ENCODE measurements at regions not wholly inside any gene's neighbourhood (a gene's known extent, or its start where the extent isn't known, plus 50 kb on each side); places are given as distances from the start of the nearest gene placed in this dataset.
A peak's percentile ranks its signal among the peaks of the same experiment; 100 is the strongest.

- no peak overlapping the region for H3K4me3 ChIP-seq (ENCODE audit: control insufficient read depth, low read depth, low read length)
- peak; percentile 2 for DNase-seq (ENCODE audit: low read depth)
- TF ChIP-seq, protein P1, sequence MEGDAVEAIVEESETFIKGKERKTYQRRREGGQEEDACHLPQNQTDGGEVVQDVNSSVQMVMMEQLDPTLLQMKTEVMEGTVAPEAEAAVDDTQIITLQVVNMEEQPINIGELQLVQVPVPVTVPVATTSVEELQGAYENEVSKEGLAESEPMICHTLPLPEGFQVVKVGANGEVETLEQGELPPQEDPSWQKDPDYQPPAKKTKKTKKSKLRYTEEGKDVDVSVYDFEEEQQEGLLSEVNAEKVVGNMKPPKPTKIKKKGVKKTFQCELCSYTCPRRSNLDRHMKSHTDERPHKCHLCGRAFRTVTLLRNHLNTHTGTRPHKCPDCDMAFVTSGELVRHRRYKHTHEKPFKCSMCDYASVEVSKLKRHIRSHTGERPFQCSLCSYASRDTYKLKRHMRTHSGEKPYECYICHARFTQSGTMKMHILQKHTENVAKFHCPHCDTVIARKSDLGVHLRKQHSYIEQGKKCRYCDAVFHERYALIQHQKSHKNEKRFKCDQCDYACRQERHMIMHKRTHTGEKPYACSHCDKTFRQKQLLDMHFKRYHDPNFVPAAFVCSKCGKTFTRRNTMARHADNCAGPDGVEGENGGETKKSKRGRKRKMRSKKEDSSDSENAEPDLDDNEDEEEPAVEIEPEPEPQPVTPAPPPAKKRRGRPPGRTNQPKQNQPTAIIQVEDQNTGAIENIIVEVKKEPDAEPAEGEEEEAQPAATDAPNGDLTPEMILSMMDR (conservative IDR thresholded peaks at IDR 0.05; ENCODE audit: control insufficient read depth, insufficient read depth, low read depth, low read length): no peak
Measured at GRCh38 chr13:105471673-105472072, 1063.8 kb downstream of the EFNB2 start.

GRCh38 chr13:105466376-105466775 is 1069.1 kb downstream of the EFNB2 start:
- no peak overlapping the region for H3K4me3 ChIP-seq (ENCODE audit: control insufficient read depth, low read depth, low read length)
- DNase-seq (ENCODE audit: low read depth): no peak
- TF ChIP-seq, protein P1 (conservative IDR thresholded peaks at IDR 0.05; ENCODE audit: control insufficient read depth, insufficient read depth, low read depth, low read length): no peak

- TF ChIP-seq, protein P1 (conservative IDR thresholded peaks at IDR 0.05; ENCODE audit: control insufficient read depth, insufficient read depth, low read depth, low read length): no peak
- no peak within 1 kb of the TSS for H3K4me3 ChIP-seq (ENCODE audit: control insufficient read depth, low read depth, low read length)
- DNase-seq (ENCODE audit: low read depth): no peak
Measured at GRCh38 chr13:105465745-105466144, 1069.7 kb downstream of the EFNB2 start, which contains the start of gene DAOA. Gene DAOA, plus strand, starts transcription at chr13:105466045.

GRCh38 chr13:105465251-105465650 is 1070.2 kb downstream of the EFNB2 start:
- TF ChIP-seq, protein P1 (conservative IDR thresholded peaks at IDR 0.05; ENCODE audit: control insufficient read depth, insufficient read depth, low read depth, low read length): no peak
- DNase-seq (ENCODE audit: low read depth): no peak
- no peak overlapping the region for H3K4me3 ChIP-seq (ENCODE audit: control insufficient read depth, low read depth, low read length)

DNA sequence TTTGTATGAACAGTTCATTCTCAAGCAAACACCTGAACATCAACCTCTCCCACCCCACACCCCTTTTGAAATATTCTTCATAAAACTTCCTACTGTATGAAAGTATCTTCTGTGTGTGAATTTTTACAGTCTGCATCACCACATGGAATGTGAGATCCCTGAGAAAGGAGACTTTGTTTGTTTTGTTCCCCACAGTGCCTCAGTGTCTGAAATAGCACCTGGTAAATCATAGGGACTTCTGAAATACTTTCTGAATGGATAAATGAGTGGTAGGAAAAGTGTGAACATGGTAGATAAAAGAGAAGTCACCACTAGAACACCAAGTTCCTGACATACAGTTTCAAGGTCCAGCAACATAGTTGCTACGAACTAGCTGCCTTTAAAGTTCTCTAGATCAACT is 1071.2 kb downstream of the EFNB2 start:
- H3K4me3 ChIP-seq (ENCODE audit: control insufficient read depth, low read depth, low read length): no peak overlapping the region
- TF ChIP-seq, protein P1 (conservative IDR thresholded peaks at IDR 0.05; ENCODE audit: control insufficient read depth, insufficient read depth, low read depth, low read length): no peak
- DNase-seq (ENCODE audit: low read depth): no peak

GRCh38 chr13:105463011-105463501 is 1072.4 kb downstream of the EFNB2 start:
- no peak for DNase-seq (ENCODE audit: low read depth)
- no peak overlapping the region for H3K4me3 ChIP-seq (ENCODE audit: control insufficient read depth, low read depth, low read length)
- TF ChIP-seq, protein P1 (conservative IDR thresholded peaks at IDR 0.05; ENCODE audit: control insufficient read depth, insufficient read depth, low read depth, low read length): no peak

DNA sequence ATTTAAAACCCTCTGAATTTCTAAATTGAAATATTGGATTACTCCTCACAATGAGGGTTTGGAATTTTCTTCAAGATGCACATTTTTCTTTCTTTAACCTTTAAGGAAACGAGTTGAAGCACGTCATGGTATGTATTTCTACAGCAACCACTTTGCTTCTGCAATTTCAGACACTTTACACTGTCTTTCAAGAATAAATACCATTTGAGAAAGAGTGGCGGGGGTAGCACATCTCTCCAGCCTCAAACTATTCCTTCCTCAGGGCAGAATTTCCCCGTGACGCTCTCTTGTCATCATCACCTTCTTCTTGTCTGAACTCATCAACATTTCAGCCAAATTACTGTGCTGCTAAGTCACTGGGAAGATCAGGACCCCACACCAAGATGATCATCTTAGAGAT is 1073.4 kb downstream of the EFNB2 start:
- TF ChIP-seq, protein P1 (conservative IDR thresholded peaks at IDR 0.05; ENCODE audit: control insufficient read depth, insufficient read depth, low read depth, low read length): no peak

More for the DNA sequence above, 1073.4 kb downstream of the EFNB2 start:
- H3K4me3 ChIP-seq (ENCODE audit: control insufficient read depth, low read depth, low read length): no peak overlapping the region
- DNase-seq (ENCODE audit: low read depth): no peak
